ENCODE measurements at regions not wholly inside any gene's neighbourhood (a gene's known extent, or its start where the extent isn't known, plus 50 kb on each side); places are given as distances from the start of the nearest gene placed in this dataset.

- TF ChIP-seq CTCF (IDR thresholded peaks at IDR 0.05) (no peak), POLR2A (IDR thresholded peaks at IDR 0.05) (no peak)
These were observed 288.8 kb upstream of the NFE2L3 start for GRCh38 chr7:25863005-25863728.
